Neural cell (in vitro differentiated cells): ENCODE measurements at regions not wholly inside any gene's neighbourhood (a gene's known extent, or its start where the extent isn't known, plus 50 kb on each side); places are given as distances from the start of the nearest gene placed in this dataset.

ENCODE experiments used
- EZH2 ChIP-seq: fragments of 200-600, 300-800 bp; shearing (Covaris generic), sonication (generic); IDR thresholded peaks from 2 replicates; pipeline ENCODE4 v1.6.1; 2014; ENCODE audit warnings: antibody characterized with exemption, low read length, borderline replicate concordance, mild to moderate bottlenecking; ENCODE audit not compliant: insufficient read depth, poor library complexity, severe bottlenecking
- POLR2AphosphoS5 ChIP-seq: IDR thresholded peaks from 2 replicates; pipeline ENCODE4 v1.6.1; 2012
- RAD21 ChIP-seq: fragments of 450-650 bp; conservative IDR thresholded peaks from 2 replicates; pipeline ENCODE4 v1.6.1; 2014; ENCODE audit warnings: antibody characterized with exemption, mild to moderate bottlenecking, moderate library complexity
- TAF1 ChIP-seq: IDR thresholded peaks from 2 replicates; pipeline ENCODE4 v1.6.1; 2012; ENCODE audit warnings: low read depth
- TF ChIP-seq, protein P1 (sequence below): fragments of 450-650 bp; IDR thresholded peaks from 2 replicates; pipeline ENCODE4 v1.5.1; 2014; ENCODE audit warnings: antibody characterized with exemption, mild to moderate bottlenecking, moderate library complexity; ENCODE audit not compliant: poor library complexity, severe bottlenecking
- TF ChIP-seq, protein P2 (sequence below): IDR thresholded peaks from 2 replicates; pipeline ENCODE4 v1.6.1; 2012; ENCODE audit warnings: borderline replicate concordance

DNA sequence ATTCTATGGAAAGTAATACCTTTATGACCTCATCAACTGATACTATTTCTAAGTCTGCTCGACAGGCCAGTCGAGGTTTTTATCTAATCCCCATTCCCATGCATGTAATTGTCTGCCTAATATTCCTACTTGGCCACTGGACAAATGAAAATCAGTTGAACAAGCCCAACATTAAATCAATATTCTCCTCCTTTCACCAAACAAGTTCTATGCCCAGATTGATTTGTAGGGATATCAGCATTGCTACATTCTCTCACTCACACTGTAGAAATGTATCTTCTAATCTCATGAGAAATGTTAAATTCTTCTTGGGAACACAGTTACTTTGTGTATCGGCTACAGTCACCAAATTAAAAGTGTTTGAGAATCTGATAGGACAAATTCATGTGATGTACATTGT lies 208.8 kb upstream of the CTNND2 start:
- TF ChIP-seq TAF1, result no peak
- TF ChIP-seq, protein P1, sequence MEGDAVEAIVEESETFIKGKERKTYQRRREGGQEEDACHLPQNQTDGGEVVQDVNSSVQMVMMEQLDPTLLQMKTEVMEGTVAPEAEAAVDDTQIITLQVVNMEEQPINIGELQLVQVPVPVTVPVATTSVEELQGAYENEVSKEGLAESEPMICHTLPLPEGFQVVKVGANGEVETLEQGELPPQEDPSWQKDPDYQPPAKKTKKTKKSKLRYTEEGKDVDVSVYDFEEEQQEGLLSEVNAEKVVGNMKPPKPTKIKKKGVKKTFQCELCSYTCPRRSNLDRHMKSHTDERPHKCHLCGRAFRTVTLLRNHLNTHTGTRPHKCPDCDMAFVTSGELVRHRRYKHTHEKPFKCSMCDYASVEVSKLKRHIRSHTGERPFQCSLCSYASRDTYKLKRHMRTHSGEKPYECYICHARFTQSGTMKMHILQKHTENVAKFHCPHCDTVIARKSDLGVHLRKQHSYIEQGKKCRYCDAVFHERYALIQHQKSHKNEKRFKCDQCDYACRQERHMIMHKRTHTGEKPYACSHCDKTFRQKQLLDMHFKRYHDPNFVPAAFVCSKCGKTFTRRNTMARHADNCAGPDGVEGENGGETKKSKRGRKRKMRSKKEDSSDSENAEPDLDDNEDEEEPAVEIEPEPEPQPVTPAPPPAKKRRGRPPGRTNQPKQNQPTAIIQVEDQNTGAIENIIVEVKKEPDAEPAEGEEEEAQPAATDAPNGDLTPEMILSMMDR, result no peak
- TF ChIP-seq, protein P2, sequence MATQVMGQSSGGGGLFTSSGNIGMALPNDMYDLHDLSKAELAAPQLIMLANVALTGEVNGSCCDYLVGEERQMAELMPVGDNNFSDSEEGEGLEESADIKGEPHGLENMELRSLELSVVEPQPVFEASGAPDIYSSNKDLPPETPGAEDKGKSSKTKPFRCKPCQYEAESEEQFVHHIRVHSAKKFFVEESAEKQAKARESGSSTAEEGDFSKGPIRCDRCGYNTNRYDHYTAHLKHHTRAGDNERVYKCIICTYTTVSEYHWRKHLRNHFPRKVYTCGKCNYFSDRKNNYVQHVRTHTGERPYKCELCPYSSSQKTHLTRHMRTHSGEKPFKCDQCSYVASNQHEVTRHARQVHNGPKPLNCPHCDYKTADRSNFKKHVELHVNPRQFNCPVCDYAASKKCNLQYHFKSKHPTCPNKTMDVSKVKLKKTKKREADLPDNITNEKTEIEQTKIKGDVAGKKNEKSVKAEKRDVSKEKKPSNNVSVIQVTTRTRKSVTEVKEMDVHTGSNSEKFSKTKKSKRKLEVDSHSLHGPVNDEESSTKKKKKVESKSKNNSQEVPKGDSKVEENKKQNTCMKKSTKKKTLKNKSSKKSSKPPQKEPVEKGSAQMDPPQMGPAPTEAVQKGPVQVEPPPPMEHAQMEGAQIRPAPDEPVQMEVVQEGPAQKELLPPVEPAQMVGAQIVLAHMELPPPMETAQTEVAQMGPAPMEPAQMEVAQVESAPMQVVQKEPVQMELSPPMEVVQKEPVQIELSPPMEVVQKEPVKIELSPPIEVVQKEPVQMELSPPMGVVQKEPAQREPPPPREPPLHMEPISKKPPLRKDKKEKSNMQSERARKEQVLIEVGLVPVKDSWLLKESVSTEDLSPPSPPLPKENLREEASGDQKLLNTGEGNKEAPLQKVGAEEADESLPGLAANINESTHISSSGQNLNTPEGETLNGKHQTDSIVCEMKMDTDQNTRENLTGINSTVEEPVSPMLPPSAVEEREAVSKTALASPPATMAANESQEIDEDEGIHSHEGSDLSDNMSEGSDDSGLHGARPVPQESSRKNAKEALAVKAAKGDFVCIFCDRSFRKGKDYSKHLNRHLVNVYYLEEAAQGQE, result no peak
- TF ChIP-seq POLR2AphosphoS5, result no peak
- no peak for TF ChIP-seq EZH2
- TF ChIP-seq RAD21, result no peak
